KG1 (cell line): ENCODE measurements at regions not wholly inside any gene's neighbourhood (a gene's known extent, or its start where the extent isn't known, plus 50 kb on each side); places are given as distances from the start of the nearest gene placed in this dataset.

ENCODE experiments used
- DNase-seq: peaks from one replicate; lab custom pipeline; 2025; lab: John Stamatoyannopoulos, UW

- no peak for DNase-seq
These were observed 88.8 kb upstream of the CALM2 start for GRCh38 chr2:47265158-47265557.

GRCh38 chr2:47264686-47265085 is 88.4 kb upstream of the CALM2 start:
- DNase-seq, result no peak

- DNase-seq, result no peak
These were observed 87.8 kb upstream of the CALM2 start for GRCh38 chr2:47264143-47264542.

GRCh38 chr2:47262657-47263056 is 86.3 kb upstream of the CALM2 start:
- no peak for DNase-seq

GRCh38 chr2:47260971-47261370 is 84.7 kb upstream of the CALM2 start:
- no peak for DNase-seq

GRCh38 chr2:47259829-47260228 is 83.5 kb upstream of the CALM2 start:
- no peak for DNase-seq

- DNase-seq, result no peak
These were observed 81.6 kb upstream of the CALM2 start for GRCh38 chr2:47257946-47258348.

GRCh38 chr2:47256416-47257087 is 80.2 kb upstream of the CALM2 start:
- no peak for DNase-seq

GRCh38 chr2:47255794-47256193 is 79.5 kb upstream of the CALM2 start:
- DNase-seq, result no peak

- no peak for DNase-seq
These were observed 78.2 kb upstream of the CALM2 start for GRCh38 chr2:47254464-47254863.

GRCh38 chr2:47253447-47253846 is 77.1 kb upstream of the CALM2 start:
- no peak for DNase-seq

- DNase-seq, result no peak
These were observed 75.0 kb upstream of the CALM2 start for GRCh38 chr2:47251404-47251675.

- DNase-seq, result no peak
These were observed 74.5 kb upstream of the CALM2 start for GRCh38 chr2:47250586-47251403.

- DNase-seq, result no peak
These were observed 73.6 kb upstream of the CALM2 start for GRCh38 chr2:47249931-47250330.

GRCh38 chr2:47249157-47249900 is 73.0 kb upstream of the CALM2 start:
- DNase-seq, result no peak

- DNase-seq, result no peak
These were observed 67.4 kb upstream of the CALM2 start for GRCh38 chr2:47243596-47244323.

GRCh38 chr2:47241715-47242114 is 65.4 kb upstream of the CALM2 start:
- no peak for DNase-seq

- no peak for DNase-seq
These were observed 63.0 kb upstream of the CALM2 start for GRCh38 chr2:47239119-47239969.

- DNase-seq, result no peak
These were observed 62.3 kb upstream of the CALM2 start for GRCh38 chr2:47238638-47239037.

- DNase-seq, result no peak
These were observed 61.3 kb upstream of the CALM2 start for GRCh38 chr2:47237375-47238334.
